OCI-LY7 (cell line): ENCODE measurements at regions not wholly inside any gene's neighbourhood (a gene's known extent, or its start where the extent isn't known, plus 50 kb on each side); places are given as distances from the start of the nearest gene placed in this dataset.

Experiments used
- EZH2phosphoT487 ChIP-seq: fragments of 200-600 bp; sonication (generic); IDR thresholded peaks from 2 replicates; pipeline ENCODE4 v1.6.1; 2018; ENCODE audit warnings: low read depth, borderline replicate concordance, mild to moderate bottlenecking, mixed run types, antibody characterized with exemption, low read length, moderate library complexity, mixed read lengths
- TF ChIP-seq, protein P1 (sequence below): fragments of 200-600 bp; sonication (generic); conservative IDR thresholded peaks from 2 replicates; pipeline ENCODE4 v1.5.1; 2014; ENCODE audit warnings: mild to moderate bottlenecking, antibody characterized with exemption, low read length, moderate library complexity, mixed read lengths

- TF ChIP-seq, protein P1, sequence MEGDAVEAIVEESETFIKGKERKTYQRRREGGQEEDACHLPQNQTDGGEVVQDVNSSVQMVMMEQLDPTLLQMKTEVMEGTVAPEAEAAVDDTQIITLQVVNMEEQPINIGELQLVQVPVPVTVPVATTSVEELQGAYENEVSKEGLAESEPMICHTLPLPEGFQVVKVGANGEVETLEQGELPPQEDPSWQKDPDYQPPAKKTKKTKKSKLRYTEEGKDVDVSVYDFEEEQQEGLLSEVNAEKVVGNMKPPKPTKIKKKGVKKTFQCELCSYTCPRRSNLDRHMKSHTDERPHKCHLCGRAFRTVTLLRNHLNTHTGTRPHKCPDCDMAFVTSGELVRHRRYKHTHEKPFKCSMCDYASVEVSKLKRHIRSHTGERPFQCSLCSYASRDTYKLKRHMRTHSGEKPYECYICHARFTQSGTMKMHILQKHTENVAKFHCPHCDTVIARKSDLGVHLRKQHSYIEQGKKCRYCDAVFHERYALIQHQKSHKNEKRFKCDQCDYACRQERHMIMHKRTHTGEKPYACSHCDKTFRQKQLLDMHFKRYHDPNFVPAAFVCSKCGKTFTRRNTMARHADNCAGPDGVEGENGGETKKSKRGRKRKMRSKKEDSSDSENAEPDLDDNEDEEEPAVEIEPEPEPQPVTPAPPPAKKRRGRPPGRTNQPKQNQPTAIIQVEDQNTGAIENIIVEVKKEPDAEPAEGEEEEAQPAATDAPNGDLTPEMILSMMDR, result no peak
- no peak for TF ChIP-seq EZH2phosphoT487
These were observed 357.8 kb downstream of the SIPA1L2 start for GRCh38 chr1:232271991-232272589.
